Activated T-cell treated with anti-CD3 and anti-CD28 coated beads, Interleukin-2, amount 50 U/mL, for 48 hours (primary cell): ENCODE measurements at regions not wholly inside any gene's neighbourhood (a gene's known extent, or its start where the extent isn't known, plus 50 kb on each side); places are given as distances from the start of the nearest gene placed in this dataset.

Experiments used
- DNase-seq, 2 experiments: peaks; one replicate each; pipeline ENCODE4 v3.0.0-alpha.2; 2020

DNA sequence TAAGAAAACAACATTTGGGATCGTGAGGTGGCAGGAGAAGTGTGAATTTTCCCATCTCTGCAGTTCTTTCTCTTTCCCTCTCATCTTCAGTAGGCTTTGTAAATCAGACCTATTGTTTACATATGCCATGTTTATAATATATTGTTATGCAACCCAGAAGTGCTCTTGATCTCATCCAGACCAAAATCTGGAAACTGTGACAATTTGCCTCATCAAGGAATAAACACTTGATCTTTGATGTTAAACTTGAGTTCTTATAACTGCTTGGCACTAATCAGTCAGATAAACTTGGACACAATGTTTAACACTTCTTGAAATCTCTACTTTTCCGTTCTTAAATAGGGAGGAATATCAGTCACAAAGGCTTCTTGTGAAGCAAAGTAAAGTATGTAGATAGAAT lies 384.7 kb downstream of the DMRT2 start:
- DNase-seq = no peak

DNA sequence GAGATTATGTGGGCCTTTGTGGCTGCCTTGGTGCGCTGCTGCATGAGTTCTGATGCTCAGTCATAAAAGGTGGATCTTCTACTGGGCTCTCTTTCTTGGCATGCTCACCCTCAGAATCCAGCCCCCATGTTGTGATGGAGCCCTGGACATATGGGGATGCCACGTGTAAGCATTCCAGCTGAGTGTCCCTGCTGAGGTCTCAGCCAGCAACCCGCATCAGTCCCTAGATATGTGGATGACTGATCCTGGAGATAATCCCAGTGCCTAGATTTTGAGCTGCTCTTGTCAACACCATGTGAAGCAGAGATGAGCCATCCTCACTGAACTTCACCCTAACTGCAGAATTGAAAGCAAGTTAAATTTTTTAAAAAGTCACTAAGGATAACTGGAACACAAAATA lies 390.1 kb downstream of the DMRT2 start:
- no peak for DNase-seq

DNA sequence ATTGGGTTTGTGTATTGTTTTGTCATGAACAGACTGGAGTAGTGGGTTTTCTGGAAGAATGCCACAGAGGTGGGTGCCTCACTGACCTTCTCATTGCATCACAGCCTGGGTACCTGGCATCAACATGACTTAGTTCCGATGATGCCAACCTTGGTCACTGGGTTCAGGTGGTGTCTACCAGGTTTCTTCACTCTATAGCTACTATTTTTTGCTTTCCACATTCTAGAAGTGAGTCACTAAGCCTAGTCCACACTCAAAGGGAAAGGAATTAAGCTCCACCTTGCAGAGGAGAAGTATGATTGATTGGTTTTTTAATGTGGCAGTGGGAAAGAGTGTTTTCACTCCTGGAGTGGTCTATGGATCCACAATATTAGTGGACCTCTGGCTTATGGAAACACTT lies 391.9 kb downstream of the DMRT2 start:
- DNase-seq = no peak

DNA sequence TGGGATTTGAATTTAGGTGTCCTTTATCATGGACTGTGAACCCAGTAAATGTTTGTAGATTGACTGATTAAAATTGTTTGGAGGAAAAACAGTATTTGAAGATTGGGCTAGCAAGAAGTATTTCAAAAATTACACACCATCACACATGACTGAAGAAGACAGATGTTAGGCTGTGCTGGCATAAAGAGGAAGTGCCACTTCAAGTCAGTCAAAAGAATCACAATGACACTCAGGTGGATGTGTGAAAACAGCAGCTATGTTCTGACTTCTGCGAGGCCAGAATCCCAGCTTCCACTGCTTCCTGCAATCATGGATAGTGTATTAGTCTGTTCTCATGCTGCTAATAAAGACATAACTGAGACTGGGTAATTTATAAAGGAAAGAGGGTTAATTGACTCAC lies 393.3 kb downstream of the DMRT2 start:
- DNase-seq = no peak

DNA sequence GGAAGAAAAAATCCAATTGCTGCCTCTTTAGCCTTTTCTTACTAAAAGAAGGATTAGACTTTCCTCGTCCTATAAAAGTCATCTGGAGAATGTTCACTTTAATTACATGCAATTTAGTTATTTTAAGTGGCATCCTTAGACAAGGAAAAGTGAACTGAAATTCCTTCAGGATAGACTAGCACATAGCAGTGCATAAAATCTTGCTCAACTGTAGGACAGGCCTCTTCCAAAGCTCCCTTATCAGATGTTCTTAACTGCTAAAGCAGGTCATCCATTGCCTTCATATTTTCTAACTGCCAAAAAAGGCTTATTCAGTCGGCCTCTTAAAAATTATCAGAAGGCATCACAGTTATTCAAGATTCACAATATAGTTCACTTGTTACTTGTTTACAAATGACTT lies 396.5 kb downstream of the DMRT2 start:
- DNase-seq = no peak

DNA sequence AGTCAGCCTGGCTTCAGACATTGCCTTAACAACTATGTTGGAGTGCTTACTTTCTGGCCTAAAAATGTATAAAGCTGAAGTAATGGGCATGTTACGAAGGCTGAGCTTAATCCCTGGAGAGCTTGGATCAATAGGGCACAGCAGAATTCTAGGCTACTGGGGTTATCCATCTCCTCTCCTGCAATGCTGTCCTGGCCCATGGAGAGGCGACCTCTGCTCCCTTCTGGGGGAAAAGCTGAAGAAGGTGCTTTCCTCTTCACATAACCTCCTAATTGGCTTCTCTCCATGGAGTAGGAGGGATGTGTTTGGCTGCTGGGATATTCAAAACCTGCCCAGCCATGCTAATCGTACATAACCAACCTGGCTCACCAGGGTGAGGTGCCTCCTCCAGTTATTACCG lies 403.5 kb downstream of the DMRT2 start:
- no peak for DNase-seq

DNA sequence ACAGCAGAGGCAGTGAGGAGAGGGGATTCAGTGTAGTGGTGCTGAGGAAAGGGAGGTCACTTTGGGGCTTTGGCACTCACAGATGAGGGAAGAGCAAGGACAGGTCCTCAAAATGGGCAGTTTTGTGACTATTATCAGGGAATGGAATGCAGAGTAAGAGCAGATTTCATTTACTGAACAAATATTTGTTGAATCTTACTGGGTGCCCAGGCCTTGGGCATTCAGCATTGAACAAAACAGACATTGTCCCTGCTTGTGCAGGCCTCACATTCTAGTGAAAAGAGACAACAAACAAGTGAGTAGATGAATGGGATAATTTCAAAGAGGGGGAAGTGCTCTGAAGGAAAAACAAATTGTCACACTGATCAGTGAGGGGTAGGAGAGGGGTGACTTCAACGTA lies 404.1 kb downstream of the DMRT2 start:
- DNase-seq = no peak

DNA sequence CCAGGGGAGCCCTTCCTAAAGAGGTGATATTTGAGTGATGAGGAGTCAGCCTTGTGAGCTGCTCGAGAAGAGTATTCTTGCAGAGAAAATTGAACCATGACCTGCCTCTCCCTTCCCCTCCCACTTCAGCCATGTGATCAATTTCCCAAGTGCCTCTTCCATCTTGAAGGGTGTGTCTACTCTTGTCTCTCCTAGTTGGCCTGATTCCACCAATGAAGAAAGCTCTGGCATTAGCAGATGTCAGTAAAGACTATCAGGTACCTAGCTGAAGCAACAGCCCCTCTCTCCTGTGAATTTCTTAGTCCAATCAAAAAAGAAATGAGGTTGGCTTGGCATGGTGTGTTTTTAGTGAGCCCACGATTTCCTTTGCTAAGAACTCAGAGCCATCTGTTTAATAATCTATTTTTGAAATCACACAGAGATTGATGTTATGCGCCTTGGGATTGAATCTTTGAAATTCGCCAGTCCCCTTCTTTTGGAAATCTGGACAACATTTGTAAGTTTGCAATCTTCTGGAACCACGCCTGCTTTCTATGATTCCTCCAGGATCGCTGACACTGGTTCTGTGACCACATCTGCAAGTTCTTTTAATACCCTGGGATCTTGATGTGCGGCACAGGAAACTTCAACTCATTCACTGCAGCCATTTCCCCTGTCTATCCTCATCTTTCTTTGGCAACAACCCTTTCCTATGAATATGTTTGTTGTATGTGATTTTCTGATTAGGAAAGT lies 404.6 kb downstream of the DMRT2 start:
- no peak for DNase-seq

DNA sequence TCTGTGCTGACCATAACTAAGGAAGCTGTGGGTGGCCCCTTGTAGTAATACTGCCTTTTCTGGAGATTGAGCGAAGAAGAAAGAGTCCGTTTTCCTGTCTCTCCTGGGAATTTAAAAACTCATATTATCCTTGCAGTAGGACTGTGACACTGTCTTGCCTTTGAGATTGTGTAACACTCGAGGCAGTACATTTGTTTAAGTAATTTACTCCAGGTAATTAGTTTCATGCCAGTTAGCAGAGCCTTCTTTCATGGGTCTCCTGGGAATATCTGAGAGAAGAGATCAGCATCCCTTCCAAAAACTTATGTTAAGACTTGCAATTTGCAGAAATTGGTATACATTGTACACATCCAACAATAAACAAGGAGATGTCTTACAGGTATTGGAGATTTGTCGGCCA lies 405.6 kb downstream of the DMRT2 start:
- no peak for DNase-seq

DNA sequence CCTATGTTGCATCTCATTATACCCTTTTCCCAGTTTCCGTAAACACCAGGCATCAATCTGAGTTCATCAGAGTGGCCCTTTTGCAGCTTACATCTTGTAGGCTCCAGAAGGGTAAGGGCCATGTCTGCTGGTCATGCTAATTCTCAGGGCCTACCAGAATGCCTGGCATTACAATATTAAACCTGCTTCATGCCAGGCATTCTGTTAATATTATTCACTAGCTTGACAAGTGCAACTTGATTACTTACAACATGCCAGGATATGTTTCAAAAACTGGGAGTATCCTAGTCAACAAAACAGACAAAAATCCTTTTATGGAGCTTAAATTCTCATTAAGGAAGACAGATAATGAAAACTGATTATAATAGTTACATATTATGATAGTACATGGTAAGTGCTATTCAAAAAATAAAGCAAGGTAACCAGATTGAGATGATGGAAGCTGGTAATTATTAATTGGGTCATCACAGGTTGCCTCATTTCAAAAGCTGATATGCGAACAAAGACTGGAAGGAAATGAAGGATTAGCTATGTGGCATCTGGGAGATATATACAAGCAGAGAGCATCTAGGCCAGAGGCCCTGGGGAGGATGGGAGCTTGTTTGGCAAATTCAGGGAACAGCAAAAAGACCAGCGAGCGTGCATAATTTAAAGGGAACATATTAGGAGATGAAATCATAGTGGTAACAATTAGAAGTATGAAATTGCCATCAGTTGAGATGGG lies 406.3 kb downstream of the DMRT2 start:
- DNase-seq = no peak

DNA sequence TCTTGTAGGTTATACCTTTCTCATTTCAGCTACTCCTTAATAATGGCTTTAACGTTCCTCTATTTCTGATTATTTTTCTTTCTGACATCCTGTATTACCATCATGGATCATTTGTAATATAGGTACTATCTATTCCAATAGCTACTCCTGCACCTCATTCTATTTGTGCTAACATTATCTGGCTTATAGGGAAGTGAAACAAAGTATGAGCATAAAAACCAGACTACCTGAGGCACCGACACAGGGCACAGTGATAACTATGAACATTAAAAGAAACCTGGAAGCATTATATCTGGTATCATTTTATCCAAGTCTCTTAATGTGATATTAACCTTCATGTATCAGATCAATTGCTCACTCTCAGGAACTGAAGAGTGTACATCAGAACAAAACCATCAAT lies 407.3 kb downstream of the DMRT2 start:
- DNase-seq = no peak

DNA sequence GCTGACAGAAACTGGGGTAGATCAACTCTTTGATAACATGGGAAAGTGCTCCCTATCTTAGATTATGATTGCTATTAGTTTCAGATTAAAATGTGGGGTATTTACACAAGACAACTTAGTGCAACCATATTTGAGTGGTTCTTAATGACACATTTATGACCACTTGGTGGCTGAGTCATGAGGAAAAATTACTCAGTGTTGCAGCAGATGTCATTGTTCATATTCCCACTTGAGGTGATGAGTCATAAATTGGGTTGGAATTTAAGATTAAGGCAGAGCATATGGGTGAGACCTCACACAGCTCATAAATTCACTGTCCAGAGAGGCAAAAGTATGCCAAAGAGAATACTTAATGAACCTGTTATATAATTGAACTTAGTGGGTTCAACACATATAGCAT lies 408.3 kb downstream of the DMRT2 start:
- DNase-seq = no peak

DNA sequence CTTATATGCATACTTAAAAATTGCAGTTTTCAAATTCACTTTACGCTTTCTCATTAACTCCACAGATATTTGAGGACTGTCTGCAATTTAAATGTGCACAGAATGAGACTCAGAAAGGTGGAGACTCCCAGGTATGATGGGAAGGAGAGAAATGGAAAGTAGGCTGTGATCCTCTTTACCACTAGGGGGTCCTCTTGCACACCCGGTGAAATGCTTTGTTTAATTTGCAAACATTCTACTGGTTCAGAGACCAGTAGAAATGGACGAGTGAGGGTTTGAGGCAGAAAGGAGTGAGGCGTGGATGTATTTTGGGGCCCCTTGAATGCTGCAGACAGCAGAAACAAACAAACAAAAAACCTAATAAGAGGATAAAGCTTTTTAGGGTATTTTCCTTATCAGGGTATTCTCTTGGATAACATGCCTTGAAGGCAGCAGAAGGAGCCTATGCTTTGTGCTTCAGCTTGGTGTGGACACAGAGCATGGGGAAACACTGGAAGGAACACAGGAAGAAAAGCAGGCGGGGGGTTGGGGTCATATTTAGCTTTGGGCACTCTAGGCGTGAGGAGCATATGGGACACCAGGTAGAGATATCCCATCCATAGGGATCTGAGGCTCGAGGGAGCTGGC lies 410.1 kb downstream of the DMRT2 start:
- peak; percentile 17 to 19 for DNase-seq

DNA sequence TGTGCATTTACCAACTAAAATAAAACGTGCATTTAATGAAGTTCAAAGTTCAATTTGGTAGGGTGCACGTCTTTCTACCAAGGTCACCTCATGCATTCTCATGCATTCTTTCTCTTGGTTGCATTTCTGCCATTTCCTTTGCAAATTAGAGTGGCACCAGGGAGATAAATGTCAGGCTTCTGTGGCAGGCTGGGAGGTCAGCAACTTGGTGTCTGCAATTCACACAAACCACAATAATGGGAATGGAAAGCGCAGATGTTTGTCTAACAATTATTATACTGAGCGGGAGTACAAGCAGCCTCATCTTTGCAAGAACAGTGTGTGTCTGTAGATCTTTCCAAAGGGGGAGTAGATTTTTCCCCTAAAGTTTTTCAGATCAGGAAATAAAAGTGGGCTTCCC lies 411.7 kb downstream of the DMRT2 start:
- DNase-seq = no peak

DNA sequence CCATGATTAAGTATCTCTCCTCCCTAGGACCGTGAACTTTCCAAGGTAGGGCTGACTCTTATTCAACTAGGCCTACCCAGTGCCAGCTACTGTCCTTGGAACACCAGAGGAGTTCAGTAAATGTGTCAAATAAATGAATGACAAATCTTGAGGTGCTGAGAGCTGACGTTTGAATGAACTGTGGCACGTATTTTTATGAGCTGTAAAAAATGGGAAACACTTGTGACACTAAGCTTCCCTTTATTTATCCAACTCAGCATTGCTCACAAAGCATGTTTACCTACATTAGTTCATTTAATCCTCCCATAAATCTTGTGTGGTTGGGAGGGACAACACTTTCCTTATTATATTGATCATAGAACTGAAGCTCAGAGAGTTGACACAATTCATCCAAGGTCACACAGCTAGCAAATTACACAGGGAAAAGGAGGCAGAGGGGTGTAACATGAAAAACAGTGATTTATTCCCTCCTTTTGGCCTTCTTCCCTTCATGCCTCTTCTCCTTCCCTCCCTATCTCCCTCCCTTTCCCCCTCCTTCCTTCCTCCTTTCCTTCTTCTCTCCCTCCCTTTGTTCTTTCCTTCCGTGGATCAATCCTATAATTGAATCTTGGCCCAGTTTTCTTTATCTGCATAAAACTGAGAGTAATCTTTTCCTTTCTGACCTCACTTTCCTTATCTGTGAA lies 412.6 kb downstream of the DMRT2 start:
- DNase-seq = no peak

DNA sequence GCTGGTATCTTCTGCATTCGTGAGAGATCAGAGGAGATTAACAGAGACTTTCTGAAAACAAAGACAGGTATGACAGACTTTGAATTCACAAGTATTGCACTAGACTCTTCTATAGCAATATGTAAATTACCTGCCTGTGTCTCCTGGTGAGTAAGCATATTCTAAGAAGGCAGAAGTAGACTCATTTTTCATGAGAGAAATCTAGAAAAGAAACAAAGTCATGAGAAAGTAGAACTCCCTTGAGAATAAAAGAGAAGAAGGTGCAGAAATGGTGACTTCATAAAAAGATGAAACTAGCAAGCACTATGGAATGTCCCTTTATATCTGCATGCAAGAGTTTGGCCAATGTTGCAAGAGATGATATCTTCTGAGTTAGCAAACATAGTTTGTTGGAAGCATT lies 419.8 kb downstream of the DMRT2 start:
- no peak for DNase-seq

DNA sequence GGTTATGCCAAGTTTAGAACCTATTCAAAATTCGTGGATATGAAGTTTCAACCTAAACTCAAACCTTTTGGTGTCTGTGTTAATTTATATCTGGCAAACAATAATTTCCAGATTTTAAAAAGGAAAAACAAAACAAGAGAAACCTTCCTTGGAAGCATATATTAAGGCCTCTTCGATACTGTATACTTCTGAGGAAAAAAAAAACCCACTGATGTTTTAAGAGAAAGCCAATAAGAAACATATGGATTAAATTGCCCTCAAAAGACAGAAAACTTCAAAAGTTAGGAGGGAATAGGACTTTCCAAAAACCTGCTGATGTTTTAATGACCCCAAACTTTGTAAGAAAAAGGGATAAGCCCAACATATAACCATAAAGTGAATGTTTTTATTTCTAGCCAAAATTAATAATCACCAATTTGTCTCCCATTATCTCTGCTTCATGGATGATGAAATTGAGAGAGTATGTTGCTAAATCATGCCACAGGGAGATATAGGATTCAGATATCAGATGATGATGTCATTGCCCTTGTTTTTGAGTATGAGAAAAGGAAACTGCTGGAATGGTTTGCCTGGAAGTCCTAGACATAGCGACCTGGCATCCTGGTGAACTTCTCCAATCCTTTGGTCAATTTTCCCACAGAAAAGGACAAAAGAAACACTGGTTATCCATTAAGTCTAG lies 423.9 kb downstream of the DMRT2 start:
- no peak for DNase-seq

DNA sequence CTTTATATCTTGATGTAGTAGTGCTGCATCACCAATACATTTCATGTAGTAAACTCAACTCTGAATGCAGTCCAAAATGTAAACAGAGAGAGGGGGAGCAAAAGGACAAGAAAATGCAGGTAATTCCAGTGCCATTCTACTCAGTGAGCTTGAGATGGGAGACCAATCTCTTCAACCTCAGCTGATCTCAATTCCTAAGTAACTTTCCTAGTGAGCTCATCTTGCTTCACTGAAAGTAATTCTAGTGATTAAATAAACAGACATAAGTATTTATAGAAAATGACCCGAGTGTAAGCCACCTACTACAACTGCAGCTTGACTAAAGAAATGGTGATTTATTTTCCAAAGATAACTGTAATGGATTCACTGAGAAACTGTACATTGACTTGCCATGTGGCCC lies 424.5 kb downstream of the DMRT2 start:
- no peak for DNase-seq

DNA sequence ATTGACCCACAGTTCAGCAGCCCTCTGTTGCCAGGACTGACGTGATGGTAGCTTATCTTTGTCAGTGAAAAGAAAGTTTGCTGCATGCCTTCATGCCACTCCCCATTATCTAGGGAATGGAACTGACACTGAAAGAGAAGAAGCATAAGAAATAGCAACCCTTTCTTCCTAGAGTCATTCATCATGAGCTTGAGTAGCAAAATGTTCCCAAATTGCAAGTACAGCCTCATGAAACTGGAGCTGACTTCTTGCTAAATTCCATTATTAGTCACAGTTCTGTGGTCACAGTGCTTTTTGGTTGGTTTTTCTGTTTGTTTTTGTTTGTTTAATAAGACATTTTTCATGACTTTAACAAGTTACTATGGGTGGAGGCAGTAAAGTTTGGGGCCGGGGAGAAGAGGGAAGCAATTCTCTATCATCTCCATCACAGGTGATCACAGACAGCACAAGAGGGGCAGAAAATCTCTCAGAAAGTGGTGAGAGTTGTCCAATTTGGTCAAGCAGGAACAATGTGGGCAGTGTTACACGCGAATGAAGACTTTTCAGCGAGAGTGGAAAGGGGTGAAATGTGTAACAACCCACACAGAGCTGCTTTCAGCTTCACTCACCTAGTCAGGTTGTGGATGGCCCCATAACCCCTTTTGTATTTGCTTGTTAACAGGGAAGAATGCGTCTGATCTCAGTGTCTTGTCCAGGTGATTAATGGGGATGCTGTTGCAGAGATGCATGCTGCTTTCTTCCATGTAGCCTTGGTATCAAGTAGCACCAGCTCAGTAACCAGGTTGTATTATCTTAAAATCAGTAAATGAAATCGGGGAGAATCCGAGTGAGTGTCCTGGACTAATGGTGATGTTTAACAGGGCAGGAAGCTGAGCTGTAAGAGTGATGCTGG lies 440.4 kb downstream of the DMRT2 start:
- DNase-seq = peak; percentile 18 to 20

DNA sequence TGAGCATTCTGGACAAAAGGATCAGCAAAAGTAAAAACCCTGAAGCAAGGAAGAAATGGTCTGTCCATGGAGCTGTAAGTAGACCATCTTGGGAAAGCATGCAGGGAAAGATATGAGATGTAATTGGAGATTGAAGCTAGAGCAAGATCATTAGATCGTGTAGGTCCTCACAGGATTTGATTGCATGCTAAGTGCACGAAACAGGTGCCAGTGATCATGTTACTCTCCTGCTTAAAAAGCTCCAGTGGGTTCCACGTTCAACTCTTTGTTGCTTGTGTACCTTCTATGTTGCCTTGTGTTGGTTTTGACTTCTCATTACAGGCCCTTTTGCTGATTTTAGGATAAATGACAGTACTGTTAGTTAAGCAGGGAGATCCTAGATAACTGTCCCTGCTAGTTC lies 442.0 kb downstream of the DMRT2 start:
- DNase-seq = no peak

DNA sequence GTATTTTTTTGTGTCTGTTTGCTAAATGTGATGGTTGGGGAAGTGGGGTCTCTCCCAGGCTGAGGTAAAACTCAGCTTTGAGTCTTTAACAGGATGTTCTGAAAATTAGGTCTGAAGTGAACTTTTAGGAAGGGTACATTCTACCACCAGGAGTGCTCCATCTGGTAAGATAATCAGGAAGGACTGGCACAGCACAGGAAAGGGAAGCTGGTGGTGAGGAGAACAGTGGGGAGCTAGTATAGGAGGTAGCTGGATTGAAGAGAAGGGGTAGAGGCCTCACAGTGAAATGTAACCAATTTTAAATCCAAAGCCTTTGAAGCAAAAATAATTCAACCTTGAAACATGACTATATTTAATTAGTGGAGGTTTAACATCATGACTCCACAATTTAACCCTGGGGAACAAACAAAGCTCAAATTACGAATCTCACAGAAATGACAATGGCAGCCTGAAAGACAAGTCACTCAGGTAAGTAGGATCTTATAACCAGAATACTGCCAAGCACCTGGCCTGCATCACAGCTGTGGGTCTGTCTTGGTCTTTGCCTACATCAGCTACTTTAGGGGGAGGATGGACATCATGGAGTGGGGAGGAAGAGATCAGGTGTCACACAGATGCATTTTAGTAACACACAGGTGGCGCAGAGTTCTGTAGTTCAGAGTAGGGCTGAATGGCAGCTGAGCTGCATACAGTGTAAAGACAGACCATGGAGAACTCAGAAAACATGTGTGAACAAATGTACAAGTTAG lies 445.3 kb downstream of the DMRT2 start:
- DNase-seq = no peak
